HG02852 (cell line): ENCODE measurements at regions not wholly inside any gene's neighbourhood (a gene's known extent, or its start where the extent isn't known, plus 50 kb on each side); places are given as distances from the start of the nearest gene placed in this dataset.
"Not testable (repeated sequence)": the region's sequence is repeated elsewhere in the genome, so short reads cannot be mapped to it uniquely, and the experiment has no call there.

ENCODE experiments used
- ATAC-seq: cut with Tn5 transposase; IDR thresholded peaks from one replicate; pipeline ENCODE4 v1.9.1; 2021; ENCODE audit warnings: mild to moderate bottlenecking, moderate library complexity; ENCODE audit not compliant: unreplicated experiment

GRCh38 chr12:23146070-23146469 lies 521.1 kb downstream of the ETNK1 start:
- not testable (repeated sequence) for ATAC-seq

DNA sequence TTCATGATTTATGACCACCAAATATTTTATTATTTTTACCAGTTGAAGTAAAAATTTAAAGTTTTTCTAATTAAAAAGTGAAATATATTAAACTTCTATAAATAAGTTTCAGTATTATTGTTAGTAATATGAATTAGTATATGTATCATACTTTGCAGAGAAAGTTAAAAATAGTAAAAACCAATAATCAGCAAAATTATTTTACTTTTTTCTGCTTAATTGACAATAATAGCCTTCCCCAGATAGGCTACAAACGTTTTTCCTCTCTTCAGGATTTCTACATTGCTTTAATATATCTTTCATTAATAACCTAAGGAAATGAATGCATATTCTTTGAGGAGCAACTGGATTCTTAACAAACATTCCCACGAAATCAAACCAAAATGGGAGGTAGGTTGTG lies 543.5 kb downstream of the ETNK1 start:
- ATAC-seq = no peak

DNA sequence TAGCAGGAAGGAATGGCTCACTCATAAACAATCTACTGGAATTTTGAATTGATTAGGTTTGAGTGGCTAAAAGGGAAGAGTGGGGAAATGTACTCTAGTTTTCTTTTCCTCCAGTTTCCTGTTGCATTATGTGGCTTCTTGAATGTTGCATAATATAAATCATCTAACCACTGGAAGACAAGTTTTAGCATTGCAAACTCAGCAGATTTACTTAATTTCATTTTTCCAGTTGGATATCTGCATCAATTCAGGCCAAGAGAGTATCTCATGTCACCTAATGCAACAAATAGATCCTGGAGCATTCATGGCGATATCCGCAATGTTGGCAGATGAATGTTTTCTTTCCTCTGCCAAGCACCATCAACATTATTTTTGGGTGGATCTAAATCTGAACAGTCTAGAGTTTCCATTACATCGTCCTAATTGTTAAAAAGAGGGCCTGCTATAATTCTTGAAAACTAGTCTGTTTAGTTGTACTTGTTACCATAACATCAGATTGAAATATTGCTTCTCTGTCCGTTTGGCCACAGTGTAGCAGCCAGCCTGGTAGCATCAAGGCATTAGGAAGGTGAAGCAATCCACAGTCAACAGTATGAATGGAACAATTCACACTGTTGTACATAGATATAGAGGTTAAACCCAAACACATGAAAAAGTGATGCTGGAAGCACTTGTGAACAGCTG lies 544.2 kb downstream of the ETNK1 start:
- ATAC-seq = no peak

DNA sequence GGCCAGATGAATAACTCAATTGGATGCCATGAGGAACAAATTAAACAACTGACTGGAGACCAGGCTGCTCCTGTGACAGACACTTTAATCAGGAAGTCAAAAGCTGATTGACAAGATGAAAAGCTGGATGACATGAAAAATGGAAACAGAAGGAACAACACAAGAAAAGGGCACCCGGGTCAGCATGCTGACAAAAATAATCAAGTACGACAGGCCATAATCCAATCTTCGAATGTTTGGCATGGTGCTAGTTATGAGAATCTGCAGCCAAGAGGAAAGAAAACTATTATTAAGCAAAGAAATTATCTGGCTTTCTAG lies 544.7 kb downstream of the ETNK1 start:
- ATAC-seq = no peak

GRCh38 chr12:23174917-23175316 lies 549.9 kb downstream of the ETNK1 start:
- ATAC-seq = no peak

DNA sequence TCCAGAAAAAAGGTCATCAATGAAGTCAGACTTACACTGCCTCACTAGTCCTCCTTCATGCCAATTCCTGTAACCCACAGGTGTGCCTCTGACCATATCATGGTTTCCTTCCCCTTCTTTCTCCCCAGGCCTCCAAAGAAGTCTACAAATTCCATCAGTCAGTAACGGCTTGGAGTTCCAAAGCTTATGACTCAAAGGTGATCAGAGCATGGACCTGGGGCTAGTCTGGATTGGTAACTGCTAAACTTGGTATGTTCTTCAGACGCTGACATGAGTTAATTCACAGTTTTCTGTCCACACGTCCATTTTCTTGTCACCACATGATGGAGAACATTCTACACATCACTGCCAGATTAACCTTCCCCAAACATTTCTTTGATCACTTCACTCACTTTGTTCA lies 560.4 kb downstream of the ETNK1 start:
- no peak for ATAC-seq

- no peak for ATAC-seq
Observed at GRCh38 chr12:23186950-23187349, 562.0 kb downstream of the ETNK1 start.

DNA sequence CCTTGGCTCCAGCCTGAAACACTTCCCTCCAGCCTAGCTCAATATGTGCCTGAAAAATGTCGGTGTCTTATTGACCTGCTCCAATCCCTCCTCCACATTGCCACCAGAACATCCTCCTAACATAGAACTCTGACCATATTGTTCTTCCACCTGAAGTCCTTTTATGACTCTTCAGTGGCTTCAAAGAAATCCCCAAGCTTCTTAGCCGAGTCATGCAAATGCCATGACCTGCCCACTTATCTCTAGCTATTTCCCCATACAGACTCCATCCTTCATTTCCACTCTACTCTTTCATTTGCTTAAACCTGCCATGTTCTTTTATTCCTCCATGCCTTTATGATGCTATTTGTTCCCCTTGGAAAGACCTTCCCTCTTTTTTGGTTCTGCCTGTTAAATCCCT lies 568.6 kb downstream of the ETNK1 start:
- no peak for ATAC-seq

DNA sequence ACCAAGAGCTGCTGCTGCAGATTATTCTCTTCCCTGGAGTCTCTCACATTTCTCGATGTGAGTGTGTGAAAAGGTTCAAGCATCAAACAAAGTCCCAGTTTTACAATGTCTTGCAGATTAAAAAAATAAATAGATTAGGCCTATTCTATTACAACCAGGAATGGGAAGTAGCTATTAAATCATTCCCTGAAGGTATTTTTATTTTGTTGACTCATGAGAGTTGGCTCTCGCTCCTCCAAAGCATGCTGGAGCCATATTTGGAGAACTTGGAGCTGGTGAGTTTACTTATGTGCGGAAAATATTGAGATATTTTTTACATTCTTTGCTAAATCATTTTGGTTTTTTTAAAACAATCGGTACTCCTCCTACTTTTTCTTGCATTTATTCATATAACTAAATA lies 572.3 kb downstream of the ETNK1 start:
- no peak for ATAC-seq

GRCh38 chr12:23202728-23203127 lies 577.8 kb downstream of the ETNK1 start:
- ATAC-seq = no peak

DNA sequence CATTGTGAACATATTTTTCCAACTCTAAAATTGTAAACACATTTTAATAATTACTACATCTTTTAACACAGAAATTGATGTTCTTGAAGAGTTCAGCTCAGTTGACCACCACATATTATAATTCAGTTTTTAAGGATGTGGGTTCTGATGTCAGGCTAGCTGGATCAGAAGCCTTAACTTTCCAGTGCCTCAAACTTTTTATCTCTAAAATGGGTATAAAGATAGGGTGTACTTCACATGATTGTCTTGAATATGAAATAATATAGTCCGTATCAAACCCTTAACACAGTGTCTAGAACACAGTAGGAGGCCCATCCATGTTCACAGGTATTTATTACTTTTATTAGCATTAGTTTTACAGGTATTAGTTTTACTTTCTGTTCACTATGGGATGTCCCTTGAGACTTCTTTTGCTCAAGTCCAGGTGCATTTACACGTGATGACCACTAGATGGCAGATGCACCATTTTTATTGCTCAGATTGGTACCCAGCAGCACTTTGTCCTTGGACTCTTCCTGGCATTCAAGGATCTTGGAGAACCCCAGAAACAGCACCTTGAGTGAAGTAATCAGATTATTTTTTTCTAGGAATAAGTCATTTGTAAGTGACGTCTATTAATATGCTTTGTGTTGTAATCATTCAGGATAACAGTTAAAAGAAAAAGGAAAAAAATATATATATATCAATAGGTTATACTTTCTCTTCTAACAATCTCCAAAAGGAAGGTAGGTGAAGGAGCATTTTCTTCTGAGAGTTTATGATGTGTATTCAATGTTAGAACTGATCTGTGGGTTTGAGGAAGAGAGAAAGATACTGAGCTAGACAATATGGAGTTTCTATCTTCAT lies 580.2 kb downstream of the ETNK1 start:
- ATAC-seq = peak; percentile 95

GRCh38 chr12:23209793-23210192 lies 584.8 kb downstream of the ETNK1 start:
- ATAC-seq = no peak

DNA sequence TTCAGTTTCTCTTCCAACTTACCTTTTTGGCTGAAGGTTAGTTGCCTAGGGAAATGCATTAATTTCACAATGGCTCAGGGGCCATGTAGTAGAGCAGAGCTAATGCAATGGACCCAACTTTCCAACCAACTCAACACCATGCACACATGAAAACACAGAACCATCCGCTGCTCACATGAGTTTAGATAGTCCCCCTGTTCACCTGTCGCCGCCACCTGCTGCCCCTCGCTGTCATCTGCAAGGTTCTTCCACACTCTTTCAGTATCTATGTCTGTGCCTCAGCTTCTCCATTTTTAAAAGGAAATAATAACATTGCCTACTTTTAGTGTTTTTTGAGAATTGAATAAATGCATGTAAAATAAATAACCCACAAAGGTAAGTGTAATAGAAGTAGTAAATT lies 585.6 kb downstream of the ETNK1 start:
- no peak for ATAC-seq

DNA sequence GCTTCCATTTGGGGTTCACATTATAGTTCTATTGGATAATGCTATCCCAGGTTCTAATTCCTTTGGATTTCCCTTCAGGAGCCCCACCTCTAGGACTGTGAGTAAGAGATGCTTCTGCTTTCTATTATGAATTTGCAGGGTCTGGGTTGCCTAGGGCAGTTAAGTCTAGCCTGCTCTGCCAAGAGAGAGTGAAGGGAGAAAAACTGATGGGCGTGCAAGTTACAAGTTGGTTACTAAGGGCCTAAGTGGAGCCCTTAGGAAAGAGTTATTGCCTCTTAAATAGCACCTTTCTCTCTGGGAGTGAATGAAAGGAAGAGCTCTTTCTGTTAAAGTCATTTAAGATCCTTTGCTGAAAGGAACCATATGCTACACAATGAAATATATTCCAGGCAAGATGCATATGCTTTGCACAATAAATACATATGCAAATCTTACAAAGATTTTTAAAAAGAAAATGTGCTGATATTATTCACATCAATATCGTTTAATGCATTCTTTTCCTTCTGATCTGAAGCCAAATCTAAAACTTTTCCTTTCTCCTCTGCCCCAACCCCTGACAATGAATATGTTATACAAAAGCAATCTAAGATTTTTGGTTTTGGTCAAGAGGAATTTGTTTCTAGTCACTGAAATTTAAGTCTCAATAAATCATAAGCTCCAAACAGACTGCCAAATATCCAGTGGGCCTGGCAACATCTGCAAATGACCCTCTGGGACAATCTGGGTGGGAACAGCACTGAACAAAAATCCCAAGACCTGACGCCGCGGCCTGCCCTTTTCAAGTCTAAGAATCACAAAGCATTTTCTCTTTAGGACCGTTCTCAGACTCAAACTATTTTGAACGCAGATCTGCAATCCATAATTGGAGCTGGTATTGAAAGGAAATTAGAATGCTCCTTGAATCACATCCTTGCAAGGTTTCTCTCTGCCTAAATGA lies 586.7 kb downstream of the ETNK1 start:
- ATAC-seq = no peak

GRCh38 chr12:23217158-23217557 lies 592.2 kb downstream of the ETNK1 start:
- ATAC-seq = no peak

DNA sequence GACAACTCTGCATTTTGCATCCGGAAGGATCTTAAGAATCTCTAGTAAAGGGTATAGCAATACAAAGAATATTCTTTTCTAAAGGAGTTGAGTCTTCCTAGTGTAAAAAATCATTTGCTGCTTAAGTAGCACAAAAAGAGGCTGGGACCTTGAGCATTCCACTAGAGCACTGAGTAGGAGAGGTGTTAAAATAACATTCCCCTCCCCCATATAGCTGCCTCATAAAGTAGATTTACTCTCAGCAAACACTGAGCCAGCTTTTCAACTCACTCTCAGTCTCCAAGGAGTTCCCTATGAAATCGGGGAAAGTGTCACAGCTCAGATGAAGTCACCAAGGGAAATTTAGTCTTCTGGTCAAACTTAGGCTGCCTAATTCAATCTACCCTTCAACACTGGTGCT lies 592.7 kb downstream of the ETNK1 start:
- no peak for ATAC-seq

DNA sequence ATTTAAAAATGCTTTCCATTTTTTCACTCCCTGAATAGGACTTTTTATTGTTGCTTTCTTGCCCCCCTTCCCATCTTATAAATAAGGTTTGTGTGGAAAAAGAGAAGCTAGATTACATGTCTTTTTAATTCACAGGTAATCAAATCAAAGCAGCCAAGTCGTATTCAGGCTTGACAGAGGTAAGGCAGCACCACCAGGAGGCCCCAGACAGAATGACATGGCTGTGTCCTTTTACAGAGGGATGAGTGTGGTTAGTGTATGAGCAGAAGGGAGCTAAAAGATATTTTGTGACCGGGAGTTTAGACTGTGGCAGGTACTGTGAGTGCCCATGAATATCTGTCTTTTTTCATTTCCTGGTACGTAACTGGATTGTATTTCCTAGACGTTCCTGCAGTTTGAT lies 596.1 kb downstream of the ETNK1 start:
- no peak for ATAC-seq

GRCh38 chr12:23221926-23222325 lies 597.0 kb downstream of the ETNK1 start:
- no peak for ATAC-seq

- no peak for ATAC-seq
Observed at GRCh38 chr12:23222801-23223200, 597.8 kb downstream of the ETNK1 start.

GRCh38 chr12:23228101-23228500 lies 603.1 kb downstream of the ETNK1 start:
- ATAC-seq = no peak

DNA sequence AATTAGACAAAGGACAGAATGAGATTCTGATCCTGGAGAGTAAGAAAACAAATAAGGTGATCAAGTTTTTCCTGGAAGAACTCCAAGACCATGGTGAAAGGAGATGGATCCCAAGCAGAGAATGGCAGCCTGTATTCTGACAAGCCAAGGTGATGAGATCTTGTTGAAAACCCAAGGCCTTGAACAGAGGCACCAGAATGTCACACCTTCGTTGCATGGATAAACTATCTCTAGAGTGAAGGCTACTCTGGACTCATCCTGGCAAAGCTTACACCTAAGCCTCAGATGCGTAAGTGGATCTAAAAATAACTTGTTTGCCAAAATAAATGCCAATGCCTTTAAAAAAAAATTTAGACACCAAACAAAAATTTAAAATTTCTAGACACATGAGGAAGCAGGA lies 605.9 kb downstream of the ETNK1 start:
- ATAC-seq = no peak
